ENCODE measurements at regions not wholly inside any gene's neighbourhood (a gene's known extent, or its start where the extent isn't known, plus 50 kb on each side); places are given as distances from the start of the nearest gene placed in this dataset.
"Not testable (repeated sequence)": the region's sequence is repeated elsewhere in the genome, so short reads cannot be mapped to it uniquely, and the experiment has no call there.

DNA sequence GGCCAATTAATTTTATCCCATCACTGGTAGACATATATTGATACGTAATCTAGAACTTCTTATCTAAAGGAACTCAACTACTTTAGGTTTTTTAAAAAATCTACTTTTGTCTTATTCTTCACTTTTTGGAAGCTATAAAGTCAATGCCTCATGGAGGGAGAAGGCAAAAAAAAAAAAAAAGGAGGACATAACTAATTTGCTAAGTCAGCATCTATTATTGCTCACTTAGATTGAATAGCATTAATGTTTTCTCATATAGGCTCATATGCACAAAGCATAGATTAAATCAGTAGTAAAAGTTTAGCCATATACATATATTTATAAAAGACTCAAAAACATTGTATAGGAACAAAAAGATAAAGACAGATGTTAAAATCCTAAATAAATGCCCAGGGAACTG is 179.3 kb upstream of the DGKB start:
- TF ChIP-seq, protein P1, sequence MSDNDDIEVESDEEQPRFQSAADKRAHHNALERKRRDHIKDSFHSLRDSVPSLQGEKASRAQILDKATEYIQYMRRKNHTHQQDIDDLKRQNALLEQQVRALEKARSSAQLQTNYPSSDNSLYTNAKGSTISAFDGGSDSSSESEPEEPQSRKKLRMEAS (IDR thresholded peaks at IDR 0.05; ENCODE audit: low read depth, low read length) = no peak
- TF ChIP-seq MYC (IDR thresholded peaks at IDR 0.05; ENCODE audit: low read depth, low read length) = no peak
- no peak for DNase-seq (ENCODE audit: low read depth)
- H3K4me3 ChIP-seq (ENCODE audit: low read depth, low read length) = no peak overlapping the region

- TF ChIP-seq MYC (IDR thresholded peaks at IDR 0.05; ENCODE audit: low read depth, low read length) (no peak), POLR2A (IDR thresholded peaks at IDR 0.05; ENCODE audit: extremely low read depth, insufficient read length) (no peak), CTCF (IDR thresholded peaks at IDR 0.05; ENCODE audit: low read depth, low read length) (no peak)
- TF ChIP-seq, protein P1 (IDR thresholded peaks at IDR 0.05; ENCODE audit: low read depth, low read length) = no peak
- no peak for DNase-seq (ENCODE audit: low read depth)
Observed at GRCh38 chr7:15073301-15073700, 170.8 kb upstream of the DGKB start.

DNA sequence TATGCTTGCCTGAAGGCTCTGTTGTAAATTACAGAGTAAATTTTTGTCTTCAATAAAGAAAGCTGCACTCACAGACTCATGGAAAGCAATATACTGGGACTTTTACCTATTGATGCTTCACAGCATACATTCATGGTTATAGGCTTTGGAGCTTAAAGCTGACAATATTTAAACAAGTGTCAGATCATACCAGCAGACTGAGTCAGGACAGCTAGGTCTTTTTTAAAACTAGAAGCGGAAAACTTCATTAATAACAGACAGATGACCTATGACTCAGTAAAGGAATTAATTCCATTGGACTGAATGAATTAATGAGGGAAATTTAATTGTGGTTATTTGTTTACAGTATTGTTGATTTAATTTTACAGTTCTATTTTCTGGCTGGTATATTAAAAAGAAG is 165.8 kb upstream of the DGKB start:
- TF ChIP-seq, protein P1 (IDR thresholded peaks at IDR 0.05; ENCODE audit: low read depth, low read length) = no peak
- no peak for TF ChIP-seq POLR2A (IDR thresholded peaks at IDR 0.05; ENCODE audit: extremely low read depth, insufficient read length)
- no peak for DNase-seq (ENCODE audit: low read depth)
- no peak overlapping the region for H3K4me3 ChIP-seq (ENCODE audit: low read depth, low read length)

More at GRCh38 chr7:15073301-15073700, 170.8 kb upstream of the DGKB start:
- H3K4me3 ChIP-seq (ENCODE audit: low read depth, low read length) = no peak overlapping the region

GRCh38 chr7:15057272-15057671 is 154.7 kb upstream of the DGKB start:
- no peak overlapping the region for H3K4me3 ChIP-seq (ENCODE audit: low read depth, low read length)
- TF ChIP-seq, protein P1 (IDR thresholded peaks at IDR 0.05; ENCODE audit: low read depth, low read length) = no peak
- TF ChIP-seq POLR2A (IDR thresholded peaks at IDR 0.05; ENCODE audit: extremely low read depth, insufficient read length) (no peak), CTCF (IDR thresholded peaks at IDR 0.05; ENCODE audit: low read depth, low read length) (no peak), MYC (IDR thresholded peaks at IDR 0.05; ENCODE audit: low read depth, low read length) (no peak)
- DNase-seq (ENCODE audit: low read depth) = no peak

DNA sequence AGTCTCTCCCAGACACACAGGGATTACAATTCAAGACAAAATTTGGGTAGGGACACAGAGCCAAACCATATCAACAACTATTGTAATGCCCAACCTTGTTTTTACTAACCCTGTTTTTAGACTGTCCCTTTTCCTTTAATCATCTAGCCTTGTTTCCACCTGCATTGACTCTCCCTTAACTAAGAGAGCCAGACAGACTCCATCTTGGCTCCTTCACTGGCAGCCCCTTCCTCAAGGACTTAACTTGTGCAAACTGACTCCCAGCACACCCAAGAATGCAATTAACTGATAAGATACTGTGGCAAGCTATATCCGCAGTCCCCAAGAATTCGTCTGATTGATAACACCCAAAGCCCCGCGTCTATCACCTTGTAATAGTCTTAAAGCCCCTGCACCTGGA is 151.8 kb upstream of the DGKB start:
- H3K4me3 ChIP-seq (ENCODE audit: low read depth, low read length); DNase-seq (ENCODE audit: low read depth): not testable (repeated sequence)

DNA sequence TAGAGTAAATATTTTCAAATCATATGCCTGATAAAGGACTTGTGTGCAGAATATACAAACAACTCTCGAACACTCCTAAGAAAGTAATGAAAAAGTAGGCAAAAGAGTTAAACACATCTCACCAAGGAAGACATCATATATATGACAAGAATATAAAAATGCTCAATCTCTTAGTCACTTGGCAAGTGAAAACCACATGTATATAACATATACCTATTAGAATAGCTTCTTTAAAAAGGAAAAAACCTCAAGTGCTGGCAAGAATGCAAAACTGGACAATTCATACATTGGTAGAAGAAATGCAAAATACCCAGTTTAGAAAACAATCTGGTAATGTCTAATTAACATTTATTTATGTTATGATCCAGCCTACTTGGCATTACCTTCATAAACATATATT is 146.6 kb upstream of the DGKB start:
- H3K4me3 ChIP-seq (ENCODE audit: low read depth, low read length) = no peak overlapping the region
- no peak for DNase-seq (ENCODE audit: low read depth)
- TF ChIP-seq CTCF (IDR thresholded peaks at IDR 0.05; ENCODE audit: low read depth, low read length) = no peak
- TF ChIP-seq, protein P1 (IDR thresholded peaks at IDR 0.05; ENCODE audit: low read depth, low read length) = no peak
- no peak for TF ChIP-seq POLR2A (IDR thresholded peaks at IDR 0.05; ENCODE audit: extremely low read depth, insufficient read length)
- TF ChIP-seq MYC (IDR thresholded peaks at IDR 0.05; ENCODE audit: low read depth, low read length) = no peak

DNA sequence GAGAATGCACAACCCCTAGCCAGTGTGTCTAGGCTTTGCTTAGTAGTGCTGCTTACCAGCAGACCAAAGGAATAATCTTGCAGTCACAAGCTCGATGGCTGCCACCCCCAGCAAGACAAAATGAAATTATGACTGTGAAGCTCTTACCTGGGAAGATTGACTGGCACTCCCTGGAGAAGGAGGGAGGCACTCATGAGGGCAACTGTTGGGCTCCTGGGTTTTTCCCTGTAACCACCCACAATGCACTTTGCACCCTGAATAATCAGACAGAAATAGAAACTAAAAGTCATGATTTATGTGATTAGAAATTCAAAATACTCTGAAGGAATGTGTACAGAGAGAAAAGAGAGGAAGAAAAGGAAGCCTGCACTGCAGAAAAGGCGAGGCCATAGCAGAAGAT is 144.3 kb upstream of the DGKB start:
- TF ChIP-seq POLR2A (IDR thresholded peaks at IDR 0.05; ENCODE audit: extremely low read depth, insufficient read length) = no peak
- no peak for TF ChIP-seq MYC (IDR thresholded peaks at IDR 0.05; ENCODE audit: low read depth, low read length)
- no peak overlapping the region for H3K4me3 ChIP-seq (ENCODE audit: low read depth, low read length)
- DNase-seq (ENCODE audit: low read depth) = no peak

DNA sequence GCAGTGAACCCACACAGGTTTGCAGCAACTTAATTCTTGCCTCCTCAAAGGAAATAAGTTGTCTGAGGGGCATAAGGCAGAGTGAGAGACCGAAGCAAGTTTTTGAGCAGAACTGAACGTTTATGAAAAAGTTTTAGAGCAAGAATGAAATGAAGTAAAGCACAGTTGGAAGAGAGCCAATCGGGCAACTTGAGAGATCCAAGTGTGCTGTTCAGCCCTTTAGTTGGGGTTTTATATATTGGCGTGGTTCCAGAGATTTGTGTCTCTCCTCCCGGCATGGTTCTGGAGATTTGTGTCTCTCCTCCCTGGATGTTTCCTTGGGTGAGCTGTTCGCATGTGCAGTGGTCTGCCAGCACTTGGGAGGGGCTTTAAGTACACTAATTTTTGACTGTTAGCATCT is 141.4 kb upstream of the DGKB start:
- TF ChIP-seq MYC (IDR thresholded peaks at IDR 0.05; ENCODE audit: low read depth, low read length) = no peak
- no peak for TF ChIP-seq CTCF (IDR thresholded peaks at IDR 0.05; ENCODE audit: low read depth, low read length)
- TF ChIP-seq POLR2A (IDR thresholded peaks at IDR 0.05; ENCODE audit: extremely low read depth, insufficient read length) = no peak
- TF ChIP-seq, protein P1 (IDR thresholded peaks at IDR 0.05; ENCODE audit: low read depth, low read length) = no peak
- no peak overlapping the region for H3K4me3 ChIP-seq (ENCODE audit: low read depth, low read length)
- DNase-seq (ENCODE audit: low read depth) = no peak
